ENCODE measurements at regions not wholly inside any gene's neighbourhood (a gene's known extent, or its start where the extent isn't known, plus 50 kb on each side); places are given as distances from the start of the nearest gene placed in this dataset.

GRCh38 chr1:163744301-163744887 is 422.6 kb downstream of the NUF2 start:
- TF ChIP-seq JUND (IDR thresholded peaks at IDR 0.05) (no peak), ZBTB33 (IDR thresholded peaks at IDR 0.05; ENCODE audit: extremely low read depth, insufficient replicate concordance, low read length) (no peak)
- Histone ChIP-seq H3K9me3 (ENCODE audit: control insufficient read depth in 1 of 2, insufficient read depth in 1 of 2, low read depth in 1 of 2, low read length in 2 of 2) (no peaks in the 10 kb centered on the region), H3K79me2 (ENCODE audit: insufficient read depth, low read length) (no peaks in the 10 kb centered on the region), H3K9me2 (ENCODE audit: insufficient read depth) (no peaks in the 10 kb centered on the region), H3K4me1 (ENCODE audit: control insufficient read depth in 1 of 2, insufficient read depth in 2 of 2, low read length in 2 of 2) (no peaks in the 10 kb centered on the region), H3K9ac (ENCODE audit: low read length) (no peak overlapping the region), H3K36me3 (ENCODE audit: control insufficient read depth in 1 of 2, insufficient read depth in 2 of 2, low read length in 2 of 2) (no peaks in the 10 kb centered on the region), H2AFZ (ENCODE audit: low read depth, low read length, poor library complexity, severe bottlenecking) (no peak overlapping the region), H4K20me1 (ENCODE audit: insufficient read depth) (no peaks in the 10 kb centered on the region), H3K4me2 (ENCODE audit: low read length) (no peak overlapping the region), H3K27me3 (ENCODE audit: insufficient read depth, low read length) (no peaks in the 10 kb centered on the region), H3K27ac (ENCODE audit: low read depth, low read length) (no peak overlapping the region), H3K4me3 (replicated peaks in 1 of 2; ENCODE audit: low read depth in 1 of 2, low read length in 2 of 2) (no peak overlapping the region)
- ATAC-seq (no peak), DNase-seq (ENCODE audit: low read depth, low spot score) (no peak)
- no TSS peak for BruUV-seq (replicated peaks)
- ChIA-PET CTCF (no interaction called here), POLR2A (no interaction called here), RAD21 (ENCODE audit: low non-redundant PET in 1 of 2, low total read pairs in 2 of 2, uncharacterized antibody in 2 of 2, unreplicated experiment in 2 of 2) (no interaction called here)
- intact Hi-C loops (cut with micrococcal nuclease), result no loop called here

GRCh38 chr1:163745204-163745603 is 423.4 kb downstream of the NUF2 start:
- RAD21 ChIA-PET (ENCODE audit: low non-redundant PET in 1 of 2, low total read pairs in 2 of 2, uncharacterized antibody in 2 of 2, unreplicated experiment in 2 of 2), result no interaction called here
- no peaks in the 10 kb centered on the region for H3K27me3 ChIP-seq (ENCODE audit: insufficient read depth, low read length)
- no peaks in the 10 kb centered on the region for H3K9me3 ChIP-seq (ENCODE audit: control insufficient read depth in 1 of 2, insufficient read depth in 1 of 2, low read depth in 1 of 2, low read length in 2 of 2)
- no peak overlapping the region for H3K4me3 ChIP-seq (replicated peaks in 1 of 2; ENCODE audit: low read depth in 1 of 2, low read length in 2 of 2)
- no peaks in the 10 kb centered on the region for H3K79me2 ChIP-seq (ENCODE audit: insufficient read depth, low read length)
- CTCF ChIA-PET, result no interaction called here
- TF ChIP-seq REST (IDR thresholded peaks at IDR 0.05; ENCODE audit: low read depth) (no peak), MAX (IDR thresholded peaks at IDR 0.05) (no peak), EZH2 (IDR thresholded peaks at IDR 0.05) (no peak), ZNF274 (IDR thresholded peaks at IDR 0.05; ENCODE audit: low read depth, low read length) (no peak), FOSL1 (IDR thresholded peaks at IDR 0.05; ENCODE audit: low read depth) (no peak), SRF (IDR thresholded peaks at IDR 0.05; ENCODE audit: low read depth) (no peak), SIN3A (IDR thresholded peaks at IDR 0.05; ENCODE audit: low read depth) (no peak), TCF7L2 (IDR thresholded peaks at IDR 0.05; ENCODE audit: borderline replicate concordance, extremely low read depth, insufficient read depth, insufficient read length) (no peak), EZH2phosphoT487 (IDR thresholded peaks at IDR 0.05; ENCODE audit: borderline replicate concordance) (no peak), RAD21 (IDR thresholded peaks at IDR 0.05; ENCODE audit: low read depth) (no peak), EGR1 (IDR thresholded peaks at IDR 0.05; ENCODE audit: low read depth) (no peak), JUND (IDR thresholded peaks at IDR 0.05) (no peak), ATF3 (IDR thresholded peaks at IDR 0.05) (no peak), YY1 (IDR thresholded peaks at IDR 0.05; ENCODE audit: extremely low read depth, insufficient replicate concordance, low read depth, low read length) (no peak)
- no peak overlapping the region for H3K9ac ChIP-seq (ENCODE audit: low read length)
- no peak overlapping the region for H2AFZ ChIP-seq (ENCODE audit: low read depth, low read length, poor library complexity, severe bottlenecking)
- ATAC-seq (no peak), DNase-seq (ENCODE audit: low read depth, low spot score) (no peak)
- no peaks in the 10 kb centered on the region for H3K36me3 ChIP-seq (ENCODE audit: control insufficient read depth in 1 of 2, insufficient read depth in 2 of 2, low read length in 2 of 2)
- no peaks in the 10 kb centered on the region for H4K20me1 ChIP-seq (ENCODE audit: insufficient read depth)
- POLR2A ChIA-PET, result no interaction called here
- intact Hi-C loops (cut with micrococcal nuclease), result no loop called here
- H3K4me2 ChIP-seq (ENCODE audit: low read length), result no peak overlapping the region
- no peaks in the 10 kb centered on the region for H3K4me1 ChIP-seq (ENCODE audit: control insufficient read depth in 1 of 2, insufficient read depth in 2 of 2, low read length in 2 of 2)
- H3K27ac ChIP-seq (ENCODE audit: low read depth, low read length), result no peak overlapping the region
- BruUV-seq (replicated peaks), result no TSS peak
- H3K9me2 ChIP-seq (ENCODE audit: insufficient read depth), result no peaks in the 10 kb centered on the region

Data from HCT116 (cell line).